Liver (tissue), 3 donors: ENCODE measurements at regions not wholly inside any gene's neighbourhood (a gene's known extent, or its start where the extent isn't known, plus 50 kb on each side); places are given as distances from the start of the nearest gene placed in this dataset.

ENCODE experiments used
- FOXA1 ChIP-seq: IDR thresholded peaks from 2 replicates; pipeline ENCODE4 v1.6.1; 2016; ENCODE audit warnings: antibody characterized with exemption
- MAX ChIP-seq: IDR thresholded peaks from 2 replicates; pipeline ENCODE4 v1.6.1; 2016; ENCODE audit warnings: antibody characterized with exemption
- SP1 ChIP-seq: IDR thresholded peaks from 2 replicates; pipeline ENCODE4 v1.6.1; 2018; ENCODE audit warnings: antibody characterized with exemption, mild to moderate bottlenecking
- TF ChIP-seq, protein P1 (sequence below): IDR thresholded peaks from 2 replicates; pipeline ENCODE4 v1.6.1; 2016; ENCODE audit warnings: antibody characterized with exemption
- TF ChIP-seq, protein P2 (sequence below): fragments of 150-350 bp; IDR thresholded peaks from 2 replicates; pipeline ENCODE4 v1.5.1; 2017; ENCODE audit warnings: improper control_type of control experiment, low read depth, low read length; ENCODE audit not compliant: missing input control
- TF ChIP-seq, protein P3 (sequence below): IDR thresholded peaks from 2 replicates; pipeline ENCODE4 v1.6.1; 2016; ENCODE audit warnings: antibody characterized with exemption
- donor health status: healthy.
- donor health status: healthy.

DNA sequence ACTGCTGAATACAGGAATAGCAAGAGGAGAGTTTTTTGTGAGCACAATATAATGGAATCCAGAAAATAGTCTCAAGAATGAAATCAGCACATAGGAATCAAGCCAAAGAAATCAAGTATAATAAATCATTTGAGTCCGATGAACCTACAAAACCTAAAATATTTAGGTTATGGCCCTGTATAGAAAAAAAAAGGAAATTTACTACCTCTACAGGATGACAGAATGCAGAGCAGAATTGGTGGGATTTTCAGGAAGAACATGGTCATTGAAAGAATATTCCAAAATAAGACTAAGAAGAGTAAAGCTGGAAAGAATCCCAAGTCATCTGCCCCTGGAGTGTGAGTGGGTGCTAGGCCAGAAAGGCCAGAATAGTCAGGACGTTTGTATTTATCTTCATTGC lies 1041.2 kb upstream of the CDH2 start:
- TF ChIP-seq SP1: no peak
- TF ChIP-seq, protein P1, sequence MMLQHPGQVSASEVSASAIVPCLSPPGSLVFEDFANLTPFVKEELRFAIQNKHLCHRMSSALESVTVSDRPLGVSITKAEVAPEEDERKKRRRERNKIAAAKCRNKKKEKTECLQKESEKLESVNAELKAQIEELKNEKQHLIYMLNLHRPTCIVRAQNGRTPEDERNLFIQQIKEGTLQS: no peak
- TF ChIP-seq, protein P2, sequence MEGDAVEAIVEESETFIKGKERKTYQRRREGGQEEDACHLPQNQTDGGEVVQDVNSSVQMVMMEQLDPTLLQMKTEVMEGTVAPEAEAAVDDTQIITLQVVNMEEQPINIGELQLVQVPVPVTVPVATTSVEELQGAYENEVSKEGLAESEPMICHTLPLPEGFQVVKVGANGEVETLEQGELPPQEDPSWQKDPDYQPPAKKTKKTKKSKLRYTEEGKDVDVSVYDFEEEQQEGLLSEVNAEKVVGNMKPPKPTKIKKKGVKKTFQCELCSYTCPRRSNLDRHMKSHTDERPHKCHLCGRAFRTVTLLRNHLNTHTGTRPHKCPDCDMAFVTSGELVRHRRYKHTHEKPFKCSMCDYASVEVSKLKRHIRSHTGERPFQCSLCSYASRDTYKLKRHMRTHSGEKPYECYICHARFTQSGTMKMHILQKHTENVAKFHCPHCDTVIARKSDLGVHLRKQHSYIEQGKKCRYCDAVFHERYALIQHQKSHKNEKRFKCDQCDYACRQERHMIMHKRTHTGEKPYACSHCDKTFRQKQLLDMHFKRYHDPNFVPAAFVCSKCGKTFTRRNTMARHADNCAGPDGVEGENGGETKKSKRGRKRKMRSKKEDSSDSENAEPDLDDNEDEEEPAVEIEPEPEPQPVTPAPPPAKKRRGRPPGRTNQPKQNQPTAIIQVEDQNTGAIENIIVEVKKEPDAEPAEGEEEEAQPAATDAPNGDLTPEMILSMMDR: no peak
- no peak for TF ChIP-seq MAX
- TF ChIP-seq, protein P3, sequence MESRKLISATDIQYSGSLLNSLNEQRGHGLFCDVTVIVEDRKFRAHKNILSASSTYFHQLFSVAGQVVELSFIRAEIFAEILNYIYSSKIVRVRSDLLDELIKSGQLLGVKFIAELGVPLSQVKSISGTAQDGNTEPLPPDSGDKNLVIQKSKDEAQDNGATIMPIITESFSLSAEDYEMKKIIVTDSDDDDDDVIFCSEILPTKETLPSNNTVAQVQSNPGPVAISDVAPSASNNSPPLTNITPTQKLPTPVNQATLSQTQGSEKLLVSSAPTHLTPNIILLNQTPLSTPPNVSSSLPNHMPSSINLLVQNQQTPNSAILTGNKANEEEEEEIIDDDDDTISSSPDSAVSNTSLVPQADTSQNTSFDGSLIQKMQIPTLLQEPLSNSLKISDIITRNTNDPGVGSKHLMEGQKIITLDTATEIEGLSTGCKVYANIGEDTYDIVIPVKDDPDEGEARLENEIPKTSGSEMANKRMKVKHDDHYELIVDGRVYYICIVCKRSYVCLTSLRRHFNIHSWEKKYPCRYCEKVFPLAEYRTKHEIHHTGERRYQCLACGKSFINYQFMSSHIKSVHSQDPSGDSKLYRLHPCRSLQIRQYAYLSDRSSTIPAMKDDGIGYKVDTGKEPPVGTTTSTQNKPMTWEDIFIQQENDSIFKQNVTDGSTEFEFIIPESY: no peak
- no peak for TF ChIP-seq FOXA1
